Activated T-cell treated with anti-CD3 and anti-CD28 coated beads, Interleukin-2, amount 50 U/mL, for 4 hours (primary cell): ENCODE measurements at regions not wholly inside any gene's neighbourhood (a gene's known extent, or its start where the extent isn't known, plus 50 kb on each side); places are given as distances from the start of the nearest gene placed in this dataset.

Experiments used
- ATAC-seq, 2 donors: fragments of 200-7000 bp; cut with Tn5 transposase; one replicate each; pipeline ENCODE4 v1.10.0; 2021
- DNase-seq: peaks from one replicate; pipeline ENCODE4 v3.0.0-alpha.2; 2020
- H3K27me3 Mint-ChIP-seq: one replicate; pipeline ENCODE4 v1.8.0; 2021; ENCODE audit warnings: low read depth, mixed read lengths
- H3K36me3 Mint-ChIP-seq: one replicate; pipeline ENCODE4 v1.8.0; 2022; ENCODE audit warnings: mixed read lengths; ENCODE audit not compliant: insufficient read depth
- H3K4me1 Mint-ChIP-seq: one replicate; pipeline ENCODE4 v1.8.0; 2021; ENCODE audit warnings: low read depth, mixed read lengths
- H3K4me3 Mint-ChIP-seq: one replicate; pipeline ENCODE4 v1.8.0; 2021; ENCODE audit warnings: mild to moderate bottlenecking, moderate library complexity, mixed read lengths
- H3K9me3 Mint-ChIP-seq: one replicate; pipeline ENCODE4 v1.8.0; 2021; ENCODE audit warnings: mixed read lengths

GRCh38 chr9:80426992-80427391, 855.2 kb downstream of the TLE4 start:
- Mint-ChIP-seq H3K36me3 (no peaks in the 10 kb centered on the region), H3K4me1 (no peaks in the 10 kb centered on the region), H3K27me3 (no peaks in the 10 kb centered on the region), H3K9me3 (peaks cover 1% of the 10 kb centered on the region), H3K4me3 (no peak overlapping the region)
- DNase-seq (no peak), ATAC-seq (no peak)

DNA sequence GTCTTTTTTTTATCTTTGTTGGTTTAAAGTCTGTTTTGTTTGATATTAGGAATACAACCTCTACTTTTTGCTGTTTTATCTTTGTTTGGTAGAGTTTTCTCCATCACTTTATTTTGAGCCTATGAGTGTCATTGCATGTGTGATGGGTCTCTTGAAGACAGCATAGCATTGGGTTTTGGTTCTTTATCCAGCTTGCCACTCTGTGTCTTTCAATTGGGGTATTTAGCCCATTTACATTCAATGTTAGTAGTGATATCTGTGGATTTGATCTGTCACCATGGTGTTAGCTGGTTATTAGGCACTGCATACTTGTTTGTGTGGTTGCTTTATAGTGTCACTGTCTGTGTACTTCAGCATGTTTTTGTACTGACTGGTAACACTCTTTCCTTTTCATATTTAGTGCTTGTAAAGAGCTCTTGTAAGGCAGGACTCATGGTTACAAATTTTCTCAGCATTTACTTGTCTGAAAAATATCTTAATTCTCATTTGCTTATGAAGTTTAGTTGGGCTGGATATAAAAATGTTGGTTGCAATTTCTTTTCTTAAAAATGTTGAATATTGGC, 845.5 kb downstream of the TLE4 start:
- DNase-seq (no peak), ATAC-seq (no peak)
- H3K36me3 Mint-ChIP-seq, result no peaks in the 10 kb centered on the region
- H3K27me3 Mint-ChIP-seq, result no peaks in the 10 kb centered on the region
- no peak overlapping the region for H3K4me3 Mint-ChIP-seq
- no peaks in the 10 kb centered on the region for H3K4me1 Mint-ChIP-seq
- peaks cover 34% of the 10 kb centered on the region for H3K9me3 Mint-ChIP-seq

DNA sequence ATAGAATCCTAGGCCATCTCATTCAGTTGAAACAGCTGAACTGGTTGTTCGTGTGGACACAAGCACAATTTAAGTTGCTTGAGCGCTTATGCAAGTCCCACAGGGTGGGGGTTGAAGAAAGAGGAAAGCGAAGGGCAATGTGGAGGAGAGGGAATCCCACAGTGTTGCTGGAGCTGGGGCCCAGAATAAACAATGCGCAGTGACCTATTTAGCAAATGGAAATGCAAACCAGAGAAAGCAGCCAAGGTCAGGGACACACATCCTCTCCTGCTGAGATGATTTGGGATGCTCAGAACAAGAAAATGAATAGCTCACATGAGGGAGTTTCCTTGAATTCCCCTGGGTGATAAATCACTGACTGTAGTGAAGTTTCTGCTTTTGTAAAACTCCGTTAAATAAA, 838.3 kb downstream of the TLE4 start:
- Mint-ChIP-seq H3K36me3 (no peaks in the 10 kb centered on the region), H3K4me1 (no peaks in the 10 kb centered on the region), H3K4me3 (no peak overlapping the region), H3K27me3 (no peaks in the 10 kb centered on the region), H3K9me3 (peaks cover 5% of the 10 kb centered on the region)
- DNase-seq (no peak), ATAC-seq (no peak)

DNA sequence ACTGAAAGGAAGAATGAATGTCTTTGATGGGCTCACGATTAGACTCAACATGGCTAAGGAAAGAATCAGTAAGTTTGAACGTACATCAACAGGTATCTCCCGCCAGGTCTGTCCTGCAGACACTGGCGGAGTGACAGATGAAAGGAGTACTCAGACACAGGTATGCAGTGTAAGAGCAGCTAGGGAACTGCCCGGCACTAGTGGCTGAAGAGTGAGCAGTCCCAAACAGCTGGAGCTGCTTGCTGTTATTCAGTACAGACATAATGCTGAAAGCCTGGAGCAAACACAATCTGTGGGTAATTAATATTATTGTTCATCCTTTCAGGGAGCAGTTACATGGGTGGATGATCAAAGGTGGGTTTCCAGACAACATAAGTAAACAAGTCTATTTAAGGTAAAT, 835.5 kb downstream of the TLE4 start:
- no peak overlapping the region for H3K4me3 Mint-ChIP-seq
- H3K27me3 Mint-ChIP-seq, result no peaks in the 10 kb centered on the region
- no peaks in the 10 kb centered on the region for H3K36me3 Mint-ChIP-seq
- DNase-seq (no peak), ATAC-seq (no peak)
- H3K9me3 Mint-ChIP-seq, result peaks cover 8% of the 10 kb centered on the region
- H3K4me1 Mint-ChIP-seq, result no peaks in the 10 kb centered on the region

- ATAC-seq (no peak), DNase-seq (no peak)
- Mint-ChIP-seq H3K36me3 (no peaks in the 10 kb centered on the region), H3K27me3 (no peaks in the 10 kb centered on the region), H3K4me3 (no peak overlapping the region), H3K4me1 (no peaks in the 10 kb centered on the region), H3K9me3 (peaks cover 7% of the 10 kb centered on the region)
Measured at GRCh38 chr9:80401243-80401642, 829.5 kb downstream of the TLE4 start.

DNA sequence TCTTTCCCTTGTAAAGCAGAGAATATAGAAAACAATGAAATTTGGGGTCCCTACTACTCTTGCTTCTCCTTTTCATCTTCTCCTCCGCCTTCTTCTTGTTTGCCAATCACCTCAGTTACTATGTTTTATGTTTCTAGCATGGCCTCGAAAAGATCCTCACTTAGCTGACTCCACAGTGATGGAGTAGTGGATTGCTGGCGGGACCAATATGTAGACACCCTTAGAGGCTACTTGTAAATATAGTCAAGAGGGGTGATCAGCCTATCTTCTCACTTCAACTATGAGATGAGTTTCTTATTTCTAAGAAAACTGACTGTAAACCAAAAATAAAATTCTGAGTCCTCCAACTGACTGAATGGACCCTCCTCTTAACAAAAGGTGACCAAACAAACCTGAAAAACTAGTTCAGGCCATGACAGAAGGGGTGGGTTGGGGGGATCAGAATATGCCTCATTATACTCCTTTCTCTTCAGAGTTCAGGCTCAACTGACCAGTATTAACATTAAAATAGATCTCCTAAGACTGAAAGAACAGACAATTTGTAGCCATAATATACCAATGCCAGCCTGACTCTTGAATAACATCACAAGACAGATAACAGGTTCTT, 829.0 kb downstream of the TLE4 start:
- no peaks in the 10 kb centered on the region for H3K36me3 Mint-ChIP-seq
- H3K4me1 Mint-ChIP-seq, result no peaks in the 10 kb centered on the region
- H3K9me3 Mint-ChIP-seq, result peaks cover 7% of the 10 kb centered on the region
- ATAC-seq (no peak), DNase-seq (no peak)
- no peaks in the 10 kb centered on the region for H3K27me3 Mint-ChIP-seq
- H3K4me3 Mint-ChIP-seq, result no peak overlapping the region

DNA sequence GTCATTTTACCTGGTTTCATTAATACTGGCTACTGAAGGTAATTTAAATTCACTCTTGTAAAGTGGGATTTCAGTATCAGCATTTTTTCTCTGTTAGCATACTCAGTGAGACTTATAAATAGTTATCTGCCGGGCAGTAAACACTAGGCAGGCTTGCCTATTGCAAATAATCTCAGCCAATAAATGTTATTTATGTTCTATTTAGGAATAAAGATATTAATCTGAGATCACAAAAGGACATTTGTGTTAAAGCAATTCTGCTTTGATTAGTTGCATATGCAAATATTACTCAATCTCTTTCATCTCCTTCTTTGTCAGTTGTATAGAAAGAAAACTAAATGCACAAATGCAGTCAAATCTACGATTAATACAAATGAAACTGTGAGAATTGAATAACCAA, 827.8 kb downstream of the TLE4 start:
- ATAC-seq (no peak), DNase-seq (no peak)
- Mint-ChIP-seq H3K36me3 (no peaks in the 10 kb centered on the region), H3K4me1 (no peaks in the 10 kb centered on the region), H3K4me3 (no peak overlapping the region), H3K27me3 (no peaks in the 10 kb centered on the region), H3K9me3 (peaks cover 7% of the 10 kb centered on the region)

GRCh38 chr9:80387828-80388227, 816.1 kb downstream of the TLE4 start:
- Mint-ChIP-seq H3K4me1 (no peaks in the 10 kb centered on the region), H3K27me3 (no peaks in the 10 kb centered on the region), H3K36me3 (no peaks in the 10 kb centered on the region), H3K9me3 (peaks cover 4% of the 10 kb centered on the region), H3K4me3 (no peak overlapping the region)
- no peak for ATAC-seq
- no peak for DNase-seq

DNA sequence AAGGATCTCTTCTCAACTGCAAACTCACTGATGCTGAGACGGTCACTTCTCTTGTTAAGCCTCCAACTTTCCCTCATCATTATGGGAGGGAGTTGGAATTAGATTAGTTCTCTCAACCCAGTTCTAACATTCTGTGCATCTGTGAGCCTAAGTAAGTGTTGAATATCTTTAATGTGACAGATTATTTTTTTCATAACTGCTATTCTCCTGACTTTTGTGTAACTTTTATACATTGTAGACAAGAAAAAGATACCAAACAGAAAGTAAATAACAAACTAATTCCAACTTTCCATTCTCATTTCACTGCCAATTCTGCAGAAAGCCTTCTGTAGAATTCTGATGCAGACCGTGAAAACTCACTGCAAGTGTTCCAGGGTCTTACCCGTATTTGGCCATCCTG, 813.5 kb downstream of the TLE4 start:
- Mint-ChIP-seq H3K4me1 (no peaks in the 10 kb centered on the region), H3K4me3 (no peak overlapping the region), H3K36me3 (no peaks in the 10 kb centered on the region), H3K9me3 (no peaks in the 10 kb centered on the region), H3K27me3 (no peaks in the 10 kb centered on the region)
- DNase-seq (no peak), ATAC-seq (no peak)

DNA sequence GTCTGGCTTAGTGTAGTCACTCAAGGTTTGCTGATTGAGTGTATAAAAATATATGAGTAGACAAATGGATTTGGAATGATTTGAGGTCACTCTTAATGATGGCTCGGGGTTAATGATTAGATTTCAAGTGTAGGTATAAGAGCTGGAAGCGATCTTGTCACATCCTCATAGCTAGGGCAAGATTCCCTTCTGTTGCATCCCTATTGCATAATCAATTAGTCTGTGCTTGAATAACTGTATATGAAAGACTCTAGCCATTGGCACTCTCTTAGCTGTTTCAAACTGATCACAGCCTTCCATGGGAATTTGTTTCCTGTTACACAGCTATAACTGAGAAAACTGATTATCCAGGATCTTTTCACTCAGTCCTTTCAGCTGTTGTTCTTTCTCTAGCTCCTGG, 811.6 kb downstream of the TLE4 start:
- no peaks in the 10 kb centered on the region for H3K36me3 Mint-ChIP-seq
- DNase-seq (no peak), ATAC-seq (no peak)
- no peak overlapping the region for H3K4me3 Mint-ChIP-seq
- H3K27me3 Mint-ChIP-seq, result no peaks in the 10 kb centered on the region
- no peaks in the 10 kb centered on the region for H3K9me3 Mint-ChIP-seq
- no peaks in the 10 kb centered on the region for H3K4me1 Mint-ChIP-seq

GRCh38 chr9:80382211-80382891, 810.6 kb downstream of the TLE4 start:
- Mint-ChIP-seq H3K36me3 (no peaks in the 10 kb centered on the region), H3K27me3 (no peaks in the 10 kb centered on the region), H3K4me3 (no peak overlapping the region), H3K9me3 (no peaks in the 10 kb centered on the region), H3K4me1 (no peaks in the 10 kb centered on the region)
- DNase-seq, result no peak
- no peak for ATAC-seq

GRCh38 chr9:80380301-80380700, 808.5 kb downstream of the TLE4 start:
- Mint-ChIP-seq H3K36me3 (no peaks in the 10 kb centered on the region), H3K27me3 (no peaks in the 10 kb centered on the region), H3K4me1 (no peaks in the 10 kb centered on the region), H3K4me3 (no peak overlapping the region), H3K9me3 (no peaks in the 10 kb centered on the region)
- DNase-seq (no peak), ATAC-seq (no peak)

GRCh38 chr9:80378669-80379293, 807.0 kb downstream of the TLE4 start:
- Mint-ChIP-seq H3K4me3 (no peak overlapping the region), H3K36me3 (no peaks in the 10 kb centered on the region), H3K27me3 (no peaks in the 10 kb centered on the region), H3K9me3 (no peaks in the 10 kb centered on the region), H3K4me1 (no peaks in the 10 kb centered on the region)
- DNase-seq (no peak), ATAC-seq (no peak)

DNA sequence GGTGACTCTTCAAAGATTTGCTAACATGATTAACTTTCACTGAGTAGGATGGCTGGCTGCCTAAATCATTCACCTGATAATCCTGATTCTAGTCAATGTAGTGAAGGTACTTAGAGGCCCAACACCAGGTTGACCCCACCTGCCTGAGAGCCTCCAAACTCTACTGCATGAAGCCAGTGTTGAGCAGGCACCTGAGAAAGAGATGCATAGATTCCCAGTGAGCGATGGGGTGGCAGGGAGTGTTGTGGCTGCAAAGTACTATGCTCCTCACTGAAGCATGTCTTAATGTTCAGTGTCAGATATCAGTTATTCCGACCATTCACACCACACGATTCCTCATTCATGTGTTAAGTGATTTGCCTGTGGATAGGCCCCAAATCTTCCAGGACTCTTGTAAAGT, 804.4 kb downstream of the TLE4 start:
- no peak for DNase-seq
- Mint-ChIP-seq H3K4me3 (no peak overlapping the region), H3K36me3 (no peaks in the 10 kb centered on the region), H3K9me3 (no peaks in the 10 kb centered on the region), H3K4me1 (no peaks in the 10 kb centered on the region), H3K27me3 (no peaks in the 10 kb centered on the region)
- ATAC-seq, result no peak

- no peak for ATAC-seq
- Mint-ChIP-seq H3K4me3 (no peak overlapping the region), H3K4me1 (no peaks in the 10 kb centered on the region), H3K27me3 (no peaks in the 10 kb centered on the region), H3K36me3 (no peaks in the 10 kb centered on the region), H3K9me3 (no peaks in the 10 kb centered on the region)
- no peak for DNase-seq
Measured at GRCh38 chr9:80375477-80375876, 803.7 kb downstream of the TLE4 start.
